Stimulated activated naive CD4-positive, alpha-beta T cell treated with Interleukin-2 at 50 U/mL for 16 hours (primary cell): ENCODE measurements at regions not wholly inside any gene's neighbourhood (a gene's known extent, or its start where the extent isn't known, plus 50 kb on each side); places are given as distances from the start of the nearest gene placed in this dataset.

Experiments
- DNase-seq: peaks from one replicate; lab custom pipeline; 2025; lab: John Stamatoyannopoulos, UW

DNA sequence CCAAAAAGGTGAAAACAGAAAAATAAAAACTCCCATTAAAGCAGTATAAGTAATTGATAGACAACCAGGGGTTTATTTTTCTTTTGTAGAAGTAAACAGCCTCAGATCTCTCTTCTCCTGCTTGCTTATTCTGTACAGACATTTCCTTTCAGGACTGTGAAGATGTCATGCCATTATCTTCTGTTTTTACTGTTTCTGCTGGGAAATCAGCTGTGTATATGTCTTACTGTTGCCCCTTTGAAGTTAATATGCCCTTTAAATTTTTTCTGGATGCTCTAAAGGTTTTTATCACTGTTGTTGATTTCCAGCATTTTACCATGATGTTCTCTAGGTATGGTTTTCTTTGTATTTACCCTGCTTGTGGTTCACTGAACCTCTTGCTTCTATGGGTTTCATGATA lies 199.5 kb downstream of the NXNL2 start:
- no peak for DNase-seq

DNA sequence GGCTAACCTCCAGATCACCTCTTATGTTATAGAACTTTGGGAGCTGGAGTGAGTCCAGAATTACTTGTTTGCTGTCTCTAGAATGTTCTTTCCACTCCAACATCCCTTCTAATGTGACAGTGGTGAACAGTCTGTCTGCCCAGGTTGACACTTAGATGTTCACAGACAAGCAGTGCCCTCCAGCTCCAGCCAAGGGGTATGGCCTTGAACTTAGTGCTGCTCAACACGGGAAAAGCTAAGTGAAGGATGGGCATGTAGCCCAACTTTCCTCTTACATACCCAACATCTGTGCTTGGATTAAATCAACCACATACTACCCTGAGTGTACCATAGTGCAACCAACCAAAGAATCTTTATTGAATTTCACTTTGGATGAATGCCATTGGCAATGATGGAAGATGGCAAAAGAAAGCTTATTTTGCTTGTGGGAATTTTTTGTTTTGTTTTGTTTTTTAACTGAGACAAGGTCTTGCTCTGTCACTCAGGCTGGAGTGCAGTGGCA lies 201.2 kb downstream of the NXNL2 start:
- DNase-seq, result no peak

DNA sequence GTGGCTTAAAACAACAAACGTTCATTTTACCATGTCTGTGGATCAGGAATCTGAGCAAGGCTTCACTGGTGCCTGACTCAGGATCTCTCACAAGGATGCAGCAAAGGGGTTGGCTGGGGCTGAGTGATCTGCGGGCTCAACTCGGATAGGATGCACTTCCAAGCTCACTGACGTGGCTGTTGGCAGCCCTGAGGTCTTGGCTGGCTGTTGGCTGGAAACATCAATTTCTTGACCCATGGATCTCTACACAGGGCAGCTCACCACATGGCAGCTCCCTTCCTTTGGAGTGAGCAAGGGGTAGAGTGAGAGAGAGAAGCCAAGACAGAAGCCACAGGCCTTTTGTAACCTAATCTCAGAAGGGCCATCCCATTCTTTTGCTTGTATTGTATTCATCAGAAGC lies 202.1 kb downstream of the NXNL2 start:
- DNase-seq, result no peak

- no peak for DNase-seq
Observed at GRCh38 chr9:88737876-88738275, 202.9 kb downstream of the NXNL2 start.

DNA sequence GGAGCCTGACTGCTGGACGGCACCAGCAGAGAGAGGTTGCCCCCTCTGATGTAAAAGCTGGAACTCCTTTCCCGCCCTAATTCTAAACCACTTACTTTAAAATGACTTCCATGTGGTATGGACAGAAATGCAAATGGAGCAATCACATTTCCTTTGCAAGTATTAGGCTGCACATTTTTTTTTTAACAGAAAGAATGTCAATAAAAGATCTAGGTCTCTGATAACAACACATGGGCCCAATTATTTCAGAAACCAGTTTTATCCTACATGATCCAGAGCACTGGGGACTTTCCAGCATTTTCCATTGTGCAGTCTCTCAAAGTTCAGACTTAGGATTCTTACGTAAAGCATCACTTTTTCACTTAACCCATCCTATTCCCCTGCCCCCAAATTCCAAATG lies 203.7 kb downstream of the NXNL2 start:
- no peak for DNase-seq

GRCh38 chr9:88739373-88739772 lies 204.4 kb downstream of the NXNL2 start:
- no peak for DNase-seq

DNA sequence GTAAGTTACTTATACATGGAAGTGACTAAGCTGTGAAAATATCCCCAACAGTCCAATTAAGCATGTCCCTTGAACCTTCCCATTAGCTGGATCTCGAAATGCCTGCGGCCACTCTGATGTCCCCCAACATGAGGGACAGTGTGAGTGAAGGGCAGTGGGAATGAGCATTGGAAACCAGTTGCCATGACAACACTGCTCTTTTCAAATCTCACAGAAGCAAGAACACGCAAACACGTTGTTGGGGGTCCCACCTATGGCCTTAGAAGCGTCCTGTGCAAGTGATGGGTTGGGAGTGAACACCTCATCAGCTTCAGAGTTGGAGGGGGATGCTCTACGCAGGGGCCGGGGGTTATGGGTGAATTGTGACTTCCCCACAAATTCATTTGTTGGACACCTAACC lies 205.9 kb downstream of the NXNL2 start:
- DNase-seq, result no peak

GRCh38 chr9:88741335-88741734 lies 206.4 kb downstream of the NXNL2 start:
- DNase-seq, result no peak

GRCh38 chr9:88742483-88742882 lies 207.5 kb downstream of the NXNL2 start:
- no peak for DNase-seq

DNA sequence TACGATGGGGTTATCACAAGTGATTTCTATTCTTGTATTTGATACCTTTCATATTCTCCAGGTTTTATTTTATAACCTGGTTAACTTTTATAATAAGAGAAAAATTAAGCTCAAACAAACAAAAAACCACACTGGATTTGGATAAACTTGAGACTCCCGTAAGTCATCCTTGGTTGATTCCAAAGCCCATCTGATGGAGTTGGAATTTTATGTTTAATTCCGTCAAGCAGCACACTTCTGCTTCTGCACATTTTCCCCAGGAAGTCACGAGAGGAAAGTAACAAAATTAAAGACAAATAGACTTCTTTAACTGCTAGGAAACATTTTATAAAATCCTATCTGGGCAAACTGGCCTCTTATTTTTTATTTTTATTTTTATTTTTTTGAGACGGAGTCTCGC lies 207.9 kb downstream of the NXNL2 start:
- DNase-seq, result no peak

- no peak for DNase-seq
Observed at GRCh38 chr9:88745276-88746001, 210.5 kb downstream of the NXNL2 start.

DNA sequence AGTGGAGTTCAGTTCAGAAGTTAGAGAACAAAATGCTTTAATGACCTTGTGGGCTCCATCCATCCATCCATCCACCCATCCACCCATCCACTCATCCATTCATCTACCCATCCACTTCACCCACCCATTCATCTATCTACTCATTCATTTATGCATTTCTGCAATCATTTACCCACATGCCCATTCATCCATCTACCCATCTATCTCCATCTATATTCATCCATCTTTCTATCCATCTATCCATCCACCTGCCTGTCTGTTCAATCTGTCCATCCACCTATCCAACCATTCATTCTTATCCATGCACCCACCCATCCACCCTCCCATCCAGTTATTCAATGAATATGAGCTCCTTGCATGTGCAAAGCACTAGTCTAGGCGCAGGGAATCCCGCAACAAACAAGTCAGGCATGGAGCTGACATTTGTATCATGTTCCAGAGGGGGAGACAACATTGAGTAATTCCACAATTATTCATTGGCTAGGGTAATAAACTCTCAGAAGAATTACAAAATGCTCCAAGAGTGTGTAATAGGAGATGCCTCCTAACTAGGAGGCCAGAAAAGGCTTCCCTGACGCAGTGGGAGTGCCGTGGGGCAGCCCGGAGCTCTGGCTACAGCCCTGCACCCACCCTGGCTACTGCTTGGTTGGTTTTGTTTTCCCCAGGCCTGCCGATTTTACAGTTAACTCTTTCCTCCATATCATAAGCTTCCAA lies 211.2 kb downstream of the NXNL2 start:
- no peak for DNase-seq

DNA sequence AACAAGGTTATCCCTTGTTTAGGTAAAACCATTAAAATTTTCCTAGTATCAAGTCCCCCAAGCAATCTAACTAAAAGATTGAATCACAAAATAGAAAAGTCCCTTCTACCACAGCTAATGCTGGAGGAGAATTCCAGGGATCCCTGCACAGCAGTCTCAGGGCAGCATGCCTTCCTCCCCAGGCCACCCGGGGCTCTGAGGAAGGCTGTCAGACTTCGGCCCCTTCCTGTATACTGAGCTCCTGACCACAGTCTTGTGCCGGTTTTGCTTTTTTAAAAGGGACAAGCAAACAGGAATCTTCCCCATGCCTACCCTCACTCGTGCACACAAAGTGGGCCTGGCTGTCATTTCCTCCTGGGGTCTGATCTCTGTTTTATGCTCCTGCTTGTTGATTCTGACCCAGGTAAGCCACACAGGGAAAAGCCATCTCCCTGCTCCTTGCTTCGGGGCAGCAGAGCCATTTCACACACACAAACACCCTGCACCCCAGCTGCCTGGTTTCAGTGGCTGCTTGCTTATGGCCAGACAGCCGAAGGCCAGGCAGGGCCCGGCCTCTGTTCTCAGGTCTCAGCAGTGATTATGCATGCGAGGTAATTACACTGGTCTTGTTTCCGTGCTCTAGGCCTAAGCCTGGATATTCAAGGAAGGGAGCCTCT lies 211.9 kb downstream of the NXNL2 start:
- DNase-seq, result no peak

GRCh38 chr9:88747768-88748167 lies 212.8 kb downstream of the NXNL2 start:
- DNase-seq, result no peak

DNA sequence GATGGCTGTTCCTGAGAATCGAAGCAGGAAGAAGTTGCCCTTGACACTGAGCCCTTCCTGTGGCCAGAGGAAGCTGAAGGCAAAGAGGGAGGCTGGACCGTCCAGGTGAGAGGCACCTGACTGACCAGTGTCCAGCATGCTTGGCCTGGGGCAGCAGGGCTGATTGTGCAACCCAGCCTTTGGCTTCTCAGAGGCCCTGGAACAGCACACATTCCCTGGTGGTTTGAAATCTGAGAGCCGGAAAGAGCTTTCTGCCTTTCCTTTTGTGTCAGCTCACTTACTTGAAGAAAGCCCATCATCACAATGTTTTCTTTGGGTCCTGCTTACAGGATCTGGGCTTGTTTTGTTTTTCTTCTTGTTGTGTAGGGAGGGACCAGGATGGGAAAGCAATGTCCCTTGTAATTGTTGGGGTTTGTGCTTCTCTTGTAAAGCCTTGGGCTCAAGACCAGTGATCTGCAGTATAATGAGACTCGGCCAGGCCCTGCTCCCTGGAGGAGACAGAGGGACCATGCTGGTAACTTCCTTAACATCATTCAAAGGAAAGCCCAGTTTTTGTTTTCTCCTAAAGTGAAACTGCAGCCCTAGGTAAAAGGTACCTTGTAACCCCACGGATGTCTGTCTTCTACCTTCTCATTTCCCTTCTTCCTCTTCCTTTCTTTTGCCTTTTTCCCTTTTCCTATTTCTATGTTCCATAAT lies 213.7 kb downstream of the NXNL2 start:
- no peak for DNase-seq

DNA sequence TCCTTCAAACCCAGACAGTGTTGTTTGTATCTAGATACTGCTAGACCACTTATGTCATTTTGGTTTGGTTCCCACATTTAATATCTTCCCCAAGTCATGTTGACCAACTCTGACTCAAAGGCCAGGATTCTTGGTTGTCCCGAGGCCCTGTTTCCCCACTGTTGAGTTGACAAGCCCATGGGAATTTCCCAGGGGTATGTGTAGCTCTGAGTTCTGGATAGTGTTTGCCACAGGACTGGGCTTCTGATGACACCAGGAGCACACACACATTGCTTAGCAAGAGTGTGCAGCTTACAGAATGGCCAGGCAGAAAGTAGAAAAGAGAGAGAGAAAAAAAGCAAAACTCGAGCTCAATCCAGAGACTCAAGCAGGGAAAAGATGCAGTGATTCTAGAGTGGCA lies 214.4 kb downstream of the NXNL2 start:
- no peak for DNase-seq

DNA sequence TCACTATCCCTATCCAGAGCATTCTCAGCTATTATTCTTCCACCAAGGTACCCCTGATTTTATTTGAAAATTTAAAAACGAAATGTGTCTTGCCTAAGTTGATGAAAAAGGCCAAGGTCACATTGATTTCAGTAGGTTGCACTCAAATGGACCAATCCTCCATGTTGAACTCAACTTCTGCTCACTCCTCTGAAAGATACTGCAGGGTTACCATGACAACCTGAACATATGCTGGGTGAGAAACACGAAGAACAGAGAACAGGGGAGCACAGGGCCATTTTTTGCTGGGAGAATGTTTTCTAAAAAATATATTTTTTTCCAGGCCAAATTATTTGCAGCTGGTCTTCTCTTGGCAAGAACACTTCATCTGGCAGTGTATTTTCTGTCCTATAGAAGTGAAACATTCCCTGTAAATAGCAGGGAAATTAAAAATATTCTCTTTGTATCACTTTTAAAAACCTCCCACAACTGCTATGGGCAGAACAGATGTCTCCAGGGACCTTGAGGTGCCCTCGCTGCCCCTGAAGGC lies 215.9 kb downstream of the NXNL2 start:
- DNase-seq, result no peak

DNA sequence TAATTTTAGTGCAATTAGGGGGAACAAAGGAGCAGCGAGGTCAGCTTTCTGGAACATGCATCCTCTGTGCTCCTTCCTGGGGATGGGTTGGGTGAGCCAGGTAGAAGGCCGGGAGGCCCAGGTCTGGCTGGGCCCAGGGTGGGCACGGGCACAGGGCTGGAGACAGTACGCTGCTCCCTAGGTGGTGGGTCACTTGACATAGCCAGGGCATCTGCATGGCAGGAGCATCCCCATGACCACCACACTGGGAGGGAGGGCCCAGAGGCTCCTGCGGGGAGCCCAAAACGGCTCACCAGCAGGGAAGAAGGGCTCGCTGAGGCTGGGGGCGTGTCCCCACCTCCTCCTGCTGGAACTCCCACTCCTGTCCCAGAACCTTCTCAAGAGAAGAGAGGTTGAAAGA lies 216.8 kb downstream of the NXNL2 start:
- DNase-seq, result no peak

GRCh38 chr9:88753691-88754367 lies 218.9 kb downstream of the NXNL2 start:
- no peak for DNase-seq

DNA sequence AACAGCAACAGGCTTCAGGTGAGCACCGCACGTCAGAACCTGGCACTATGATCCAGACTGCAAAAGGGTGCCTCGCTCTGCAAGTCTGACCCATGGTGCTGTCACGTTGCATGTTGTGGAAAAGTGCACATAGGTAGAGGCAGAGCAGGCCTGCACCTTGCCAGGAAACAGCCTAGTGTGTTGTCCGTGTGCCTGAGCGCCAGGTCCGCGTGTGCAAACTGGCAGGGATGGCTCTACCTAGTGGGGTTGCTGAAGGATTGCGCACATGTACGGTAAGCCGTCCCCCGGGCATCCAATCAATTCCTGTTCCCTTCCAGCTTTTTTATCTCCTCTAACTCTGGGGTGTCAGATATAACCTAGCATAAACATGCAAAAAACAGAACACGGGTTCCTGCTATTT lies 219.5 kb downstream of the NXNL2 start:
- no peak for DNase-seq

DNA sequence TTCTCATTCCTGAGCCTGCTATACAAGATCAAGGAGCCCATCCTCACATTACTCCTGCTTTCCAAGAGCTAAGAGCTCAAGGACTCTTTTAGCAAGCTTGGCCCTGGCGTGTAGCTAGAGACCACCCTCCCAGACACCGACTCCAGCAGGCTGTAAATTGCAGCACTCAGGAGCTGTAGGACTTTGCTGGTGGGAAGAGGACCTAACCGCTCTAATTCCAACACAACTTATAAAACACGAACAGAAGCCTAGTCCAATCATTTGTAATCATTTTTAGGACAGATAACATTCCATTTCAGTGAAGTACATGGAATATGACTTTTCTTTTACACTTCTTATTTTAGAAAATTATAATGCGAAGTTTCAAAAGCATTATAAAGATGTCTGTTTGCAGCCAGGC lies 219.9 kb downstream of the NXNL2 start:
- no peak for DNase-seq
